ENCODE measurements at regions not wholly inside any gene's neighbourhood (a gene's known extent, or its start where the extent isn't known, plus 50 kb on each side); places are given as distances from the start of the nearest gene placed in this dataset.

GRCh38 chr9:16031486-16031885 is 478.6 kb downstream of the CCDC171 start:
- DNase-seq: no peak
- Histone ChIP-seq H3K27me3 (no peaks in the 10 kb centered on the region), H3K4me3 (ENCODE audit: low read depth, low read length) (no peak overlapping the region), H3K9me3 (no peaks in the 10 kb centered on the region), H3K4me1 (no peaks in the 10 kb centered on the region), H3K36me3 (no peaks in the 10 kb centered on the region)
- no peak for TF ChIP-seq CTCF (IDR thresholded peaks at IDR 0.05; ENCODE audit: low read depth, low read length)

- no peaks in the 10 kb centered on the region for H3K36me3 ChIP-seq
- no peaks in the 10 kb centered on the region for H3K4me1 ChIP-seq
- no peak for DNase-seq
- H3K27me3 ChIP-seq: no peaks in the 10 kb centered on the region
- H3K4me3 ChIP-seq (ENCODE audit: low read depth, low read length): no peak overlapping the region
- no peaks in the 10 kb centered on the region for H3K9me3 ChIP-seq
- TF ChIP-seq CTCF (IDR thresholded peaks at IDR 0.05; ENCODE audit: low read depth, low read length): no peak
These were observed 479.1 kb downstream of the CCDC171 start for GRCh38 chr9:16031971-16032370.

- H3K4me3 ChIP-seq (ENCODE audit: low read depth, low read length): no peak overlapping the region
- no peaks in the 10 kb centered on the region for H3K27me3 ChIP-seq
- no peak for DNase-seq
- peak; percentile 28; the same call in 1 of the 2 replicates for TF ChIP-seq CTCF (IDR thresholded peaks at IDR 0.05; ENCODE audit: low read depth, low read length)
- H3K4me1 ChIP-seq: no peaks in the 10 kb centered on the region
- H3K36me3 ChIP-seq: no peaks in the 10 kb centered on the region
- H3K9me3 ChIP-seq: no peaks in the 10 kb centered on the region
These were observed 480.0 kb downstream of the CCDC171 start for GRCh38 chr9:16032799-16033198.

- no peaks in the 10 kb centered on the region for H3K36me3 ChIP-seq
- no peak for TF ChIP-seq CTCF (IDR thresholded peaks at IDR 0.05; ENCODE audit: low read depth, low read length)
- no peaks in the 10 kb centered on the region for H3K27me3 ChIP-seq
- no peaks in the 10 kb centered on the region for H3K9me3 ChIP-seq
- no peak for DNase-seq
- no peak overlapping the region for H3K4me3 ChIP-seq (ENCODE audit: low read depth, low read length)
- no peaks in the 10 kb centered on the region for H3K4me1 ChIP-seq
These were observed 480.4 kb downstream of the CCDC171 start for GRCh38 chr9:16033253-16033652.

- no peak for DNase-seq
- Histone ChIP-seq H3K27me3 (no peaks in the 10 kb centered on the region), H3K9me3 (no peaks in the 10 kb centered on the region), H3K4me3 (ENCODE audit: low read depth, low read length) (no peak overlapping the region), H3K4me1 (no peaks in the 10 kb centered on the region), H3K36me3 (no peaks in the 10 kb centered on the region)
- no peak for TF ChIP-seq CTCF (IDR thresholded peaks at IDR 0.05; ENCODE audit: low read depth, low read length)
These were observed 481.3 kb downstream of the CCDC171 start for GRCh38 chr9:16033921-16034691.

- no peaks in the 10 kb centered on the region for H3K27me3 ChIP-seq
- no peaks in the 10 kb centered on the region for H3K9me3 ChIP-seq
- no peaks in the 10 kb centered on the region for H3K36me3 ChIP-seq
- peak; percentile 55 for TF ChIP-seq CTCF (IDR thresholded peaks at IDR 0.05; ENCODE audit: low read depth, low read length)
- H3K4me3 ChIP-seq (ENCODE audit: low read depth, low read length): no peak overlapping the region
- peak; percentile 51 for DNase-seq
- no peaks in the 10 kb centered on the region for H3K4me1 ChIP-seq
These were observed 486.6 kb downstream of the CCDC171 start for GRCh38 chr9:16039218-16039987.

All from BE2C (cell line).